DMS114 treated with DMSO at 0.1 percent for 48 hours (cell line): ENCODE measurements at regions not wholly inside any gene's neighbourhood (a gene's known extent, or its start where the extent isn't known, plus 50 kb on each side); places are given as distances from the start of the nearest gene placed in this dataset.
"Not testable (repeated sequence)": the region's sequence is repeated elsewhere in the genome, so short reads cannot be mapped to it uniquely, and the experiment has no call there.

Experiments
- DNase-seq: peaks from one replicate; lab custom pipeline; 2025; ENCODE audit not compliant: unreplicated experiment; lab: John Stamatoyannopoulos, UW

DNA sequence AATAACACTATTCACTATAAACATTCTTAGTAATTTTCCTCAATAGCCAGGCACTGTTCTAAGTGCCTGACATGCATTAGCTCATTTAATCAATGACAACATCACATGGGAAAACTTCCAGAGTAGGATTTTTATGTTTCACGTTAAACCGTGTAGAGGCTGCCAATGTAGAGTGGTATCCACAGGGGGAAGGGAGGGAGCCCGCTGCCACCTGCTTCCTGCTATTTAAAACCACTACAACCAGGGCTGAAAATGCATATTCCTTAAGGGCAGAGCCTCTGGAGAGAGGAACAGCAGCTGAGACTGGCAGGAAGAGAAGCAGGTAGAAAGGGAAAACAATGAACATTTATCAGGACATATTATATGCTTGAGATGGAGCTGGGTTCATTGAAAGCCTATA is 684.3 kb upstream of the AUTS2 start:
- DNase-seq = no peak

DNA sequence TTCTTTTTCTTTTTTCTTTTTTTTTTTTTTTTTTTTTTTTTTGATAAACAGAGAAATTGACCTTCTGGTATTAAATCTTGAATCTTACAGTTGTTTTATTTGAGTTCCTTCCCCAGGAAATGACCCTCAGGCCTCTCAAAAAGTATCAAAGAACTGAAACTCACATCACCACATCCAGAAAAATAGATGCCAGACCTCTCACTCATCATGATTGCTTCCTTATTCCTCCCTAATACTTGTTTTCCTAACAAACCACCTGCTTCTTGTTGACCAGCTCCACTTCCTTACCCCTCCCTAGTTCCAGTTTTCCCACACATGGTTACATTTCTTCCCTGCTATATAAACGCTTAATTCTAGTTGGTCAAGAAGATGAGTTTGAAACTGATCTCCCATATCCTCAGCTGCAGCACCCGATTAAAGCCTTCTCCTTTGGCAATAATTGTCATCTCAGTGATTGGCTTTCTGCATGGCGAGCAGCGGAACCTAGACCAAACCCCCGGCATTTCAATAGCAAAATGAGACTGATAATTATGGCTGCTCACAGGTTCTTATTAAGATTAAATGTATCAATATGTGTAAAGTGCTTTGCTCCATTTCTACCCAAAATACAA is 681.1 kb upstream of the AUTS2 start:
- DNase-seq = no peak

DNA sequence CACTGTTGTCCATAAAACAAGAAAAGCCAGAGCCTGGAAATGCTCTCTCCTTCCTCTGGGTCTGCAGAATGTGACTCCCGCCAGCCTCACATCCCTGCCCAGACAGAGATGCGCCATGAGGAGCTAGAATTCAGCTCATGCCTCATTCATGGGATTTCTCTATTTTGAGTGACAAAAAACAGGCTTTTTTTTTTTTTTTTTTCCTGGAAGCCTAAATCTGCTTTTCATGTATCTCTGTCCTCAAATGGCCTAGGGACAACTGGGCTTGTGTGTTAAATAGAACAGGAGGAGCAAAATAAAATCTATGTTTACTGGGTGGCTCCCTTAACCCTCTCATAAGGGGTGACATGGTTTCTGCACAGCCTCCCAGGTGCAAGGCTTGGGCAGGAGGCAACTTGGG is 679.7 kb upstream of the AUTS2 start:
- no peak for DNase-seq

DNA sequence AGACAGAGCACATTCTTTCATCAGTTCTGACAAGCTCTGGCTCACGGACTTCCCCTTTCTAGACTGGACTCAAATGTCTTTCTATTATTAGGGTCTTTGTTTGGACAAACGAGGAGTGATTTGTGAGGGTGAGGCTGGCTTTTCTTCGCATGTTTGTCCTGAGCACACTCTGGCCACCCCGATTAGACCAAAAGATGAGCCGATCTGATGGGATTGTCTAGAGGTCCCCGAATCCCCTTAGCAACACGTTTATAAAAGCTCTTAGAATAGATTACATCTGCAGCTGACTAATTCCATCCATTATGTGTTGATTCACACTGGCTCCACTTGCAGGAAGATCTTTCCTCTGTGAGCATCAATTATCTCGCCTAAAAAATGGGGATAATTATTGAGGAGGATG is 675.4 kb upstream of the AUTS2 start:
- no peak for DNase-seq

DNA sequence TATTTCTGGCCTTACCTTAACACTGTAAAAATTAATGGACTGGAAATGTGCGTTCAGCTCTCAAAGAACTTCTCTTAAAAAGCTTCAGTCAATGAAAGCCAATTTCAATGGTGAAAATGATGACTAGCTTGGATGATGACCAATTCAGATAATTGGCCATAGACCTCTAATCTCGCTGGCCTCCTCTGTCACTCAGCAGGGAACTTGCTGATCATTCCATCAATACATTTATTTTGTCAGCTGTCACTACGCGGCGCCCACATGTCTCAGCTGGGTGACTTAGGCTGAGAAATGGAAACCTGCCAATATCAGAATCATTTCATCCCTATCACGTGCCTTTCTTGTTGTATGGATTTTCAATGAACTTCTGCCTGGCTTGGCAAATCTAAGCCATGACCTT is 673.0 kb upstream of the AUTS2 start:
- DNase-seq = no peak

DNA sequence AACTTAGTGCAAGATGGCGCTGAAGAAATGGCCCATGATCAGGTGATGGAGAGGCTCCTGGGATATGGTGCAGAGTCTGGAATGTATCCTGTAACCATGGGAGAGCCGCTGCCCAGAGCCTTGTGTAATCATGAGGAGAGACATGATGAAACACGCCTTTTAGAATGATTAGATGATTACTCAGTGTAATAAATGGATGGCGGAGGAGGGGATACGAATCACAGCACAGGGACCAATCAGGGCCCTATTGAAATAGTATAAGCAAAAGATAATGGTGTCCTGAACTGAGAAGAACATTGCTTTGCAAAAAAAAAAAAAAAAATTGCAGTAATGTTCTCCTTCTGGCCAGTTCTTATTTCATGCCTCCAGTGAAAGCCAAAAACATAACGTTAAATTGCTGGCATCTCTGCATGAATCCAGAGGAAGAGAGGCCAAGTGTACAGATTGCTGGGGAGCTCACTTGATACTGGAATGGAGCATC is 668.5 kb upstream of the AUTS2 start:
- no peak for DNase-seq

DNA sequence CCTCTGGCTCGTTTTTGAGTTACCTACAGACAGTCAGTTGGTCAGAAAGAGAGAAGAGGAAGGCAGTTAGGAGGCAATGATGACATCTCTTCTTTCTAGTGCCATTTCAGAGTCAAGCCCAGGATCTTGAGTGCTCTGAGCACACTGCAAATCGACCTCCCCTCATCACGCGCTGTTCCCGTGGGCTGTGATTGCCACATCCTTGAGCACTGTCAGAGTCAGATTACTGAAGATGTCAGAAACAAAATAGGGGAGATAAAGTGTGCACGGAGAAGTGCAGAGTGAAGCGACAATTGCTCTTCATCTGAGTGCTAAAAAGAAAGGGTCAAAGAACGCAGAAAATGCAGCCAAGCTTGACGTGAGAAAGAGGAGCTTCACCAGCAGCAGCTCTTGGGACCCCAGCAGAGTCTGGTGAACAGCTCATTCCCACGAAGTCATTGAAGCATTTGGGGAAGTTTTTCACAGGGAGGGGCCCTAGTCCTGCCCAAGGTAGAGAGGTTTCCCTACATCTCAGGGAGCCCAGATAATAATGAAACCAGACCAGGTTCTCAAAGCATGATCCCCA is 661.7 kb upstream of the AUTS2 start:
- no peak for DNase-seq

DNA sequence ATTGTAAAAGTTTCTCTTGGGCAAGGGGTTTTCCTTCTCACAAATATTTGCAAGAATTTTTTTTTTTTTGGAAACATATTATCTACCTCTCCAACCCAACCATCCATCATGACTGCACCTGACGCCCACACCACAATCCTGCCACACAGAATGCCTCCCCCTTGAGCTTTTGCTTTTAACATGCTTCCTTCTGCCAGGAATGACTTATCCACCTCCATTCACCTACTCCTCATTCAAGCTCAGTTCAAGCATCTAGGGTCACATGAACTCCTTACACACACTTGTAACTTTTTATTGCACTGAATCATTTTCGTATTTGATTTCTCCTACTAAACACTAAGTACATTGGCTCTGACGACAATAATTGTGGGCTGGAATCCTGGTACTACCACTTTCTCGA is 660.1 kb upstream of the AUTS2 start:
- no peak for DNase-seq

DNA sequence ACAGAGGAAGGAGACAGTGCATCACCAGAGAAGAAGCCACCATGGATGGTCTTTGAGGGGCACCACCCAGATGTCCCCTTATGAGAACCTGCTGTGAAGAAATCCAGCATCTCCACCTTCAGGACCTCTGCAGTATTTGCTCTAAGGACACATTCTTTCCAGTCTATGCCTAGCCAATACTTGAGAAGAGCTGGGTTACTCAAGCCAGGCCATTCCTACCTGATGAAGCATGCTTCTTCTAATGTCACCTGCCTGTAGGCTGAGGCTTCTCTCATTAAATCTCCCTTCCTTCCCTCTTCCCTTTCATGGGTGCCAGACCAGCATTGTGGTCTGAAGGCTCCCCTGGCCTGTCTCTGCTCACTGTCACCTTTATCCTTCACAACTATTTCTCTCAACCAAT is 654.5 kb upstream of the AUTS2 start:
- no peak for DNase-seq

DNA sequence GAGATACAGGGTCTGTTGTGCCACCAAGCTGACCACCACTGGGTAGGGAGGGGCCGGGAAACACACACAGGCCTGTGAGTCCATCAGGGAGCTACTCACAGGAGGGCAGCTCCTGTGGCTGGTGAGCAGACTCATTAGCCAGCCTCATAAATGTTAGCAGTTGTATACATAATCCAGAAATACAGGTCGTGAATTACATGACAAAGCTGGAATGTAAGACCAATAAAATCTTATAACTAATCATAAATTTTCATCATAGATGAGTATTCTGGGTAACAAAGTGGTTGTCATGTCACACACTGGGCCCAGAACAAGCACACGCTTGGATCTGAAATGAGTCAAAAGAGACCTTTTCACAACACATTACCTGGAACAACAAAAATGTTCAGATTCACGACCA is 642.6 kb upstream of the AUTS2 start:
- DNase-seq = no peak

DNA sequence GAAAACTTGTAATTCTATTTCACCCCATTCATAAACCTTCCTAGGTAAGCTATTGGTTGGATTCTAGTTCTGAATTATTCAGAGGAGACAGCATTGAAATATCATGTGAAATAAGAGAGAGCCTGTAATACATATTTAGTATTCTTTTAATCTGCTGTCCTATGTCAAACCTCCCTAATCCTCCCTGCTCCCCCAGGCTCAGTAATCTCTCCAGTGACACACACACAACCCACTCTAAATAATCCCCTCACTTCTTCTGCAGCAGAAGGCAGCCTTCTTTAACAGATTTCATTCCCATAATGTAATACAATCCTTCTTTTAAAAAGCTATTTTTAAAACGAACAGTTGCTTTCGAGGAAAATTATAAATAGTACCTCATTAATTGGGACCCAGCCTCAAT is 639.7 kb upstream of the AUTS2 start:
- no peak for DNase-seq

DNA sequence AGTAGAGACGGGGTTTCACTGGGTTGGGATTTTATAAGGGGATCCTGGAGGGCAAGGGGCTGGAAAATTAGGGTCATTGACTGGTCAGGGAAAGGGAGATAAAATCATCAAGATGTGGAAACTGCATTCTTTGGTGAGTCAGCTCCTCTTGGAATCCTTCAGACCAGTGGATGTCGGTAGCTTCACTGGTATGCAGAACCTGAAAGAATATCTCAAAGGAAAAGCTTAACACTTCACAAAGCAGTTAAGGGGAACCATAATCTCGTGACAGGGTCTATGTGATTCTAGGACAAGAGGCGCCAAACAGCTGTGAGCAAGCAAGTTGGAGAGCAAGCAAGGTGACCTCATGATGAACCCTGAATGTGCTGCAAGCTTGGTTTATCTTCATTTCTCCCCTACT is 634.7 kb upstream of the AUTS2 start:
- no peak for DNase-seq

DNA sequence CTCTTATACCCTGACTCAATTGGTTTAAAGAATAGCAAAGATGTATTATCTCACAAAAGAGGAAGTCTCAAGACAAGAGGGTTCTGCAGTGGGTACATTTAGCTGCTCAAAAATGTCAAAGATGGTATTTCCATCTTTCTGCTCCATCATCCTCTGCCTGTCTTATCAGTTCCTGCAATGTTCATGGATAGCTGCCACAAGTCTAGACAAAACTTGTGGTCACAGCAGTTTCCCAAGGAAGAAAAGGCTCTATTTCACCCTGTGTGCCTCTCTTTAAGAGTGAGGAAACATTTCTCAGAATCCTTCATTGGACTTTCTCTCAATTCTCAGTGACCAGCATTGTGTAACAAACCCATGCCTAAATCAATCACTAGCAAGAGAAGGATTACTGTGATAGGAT is 634.2 kb upstream of the AUTS2 start:
- no peak for DNase-seq

DNA sequence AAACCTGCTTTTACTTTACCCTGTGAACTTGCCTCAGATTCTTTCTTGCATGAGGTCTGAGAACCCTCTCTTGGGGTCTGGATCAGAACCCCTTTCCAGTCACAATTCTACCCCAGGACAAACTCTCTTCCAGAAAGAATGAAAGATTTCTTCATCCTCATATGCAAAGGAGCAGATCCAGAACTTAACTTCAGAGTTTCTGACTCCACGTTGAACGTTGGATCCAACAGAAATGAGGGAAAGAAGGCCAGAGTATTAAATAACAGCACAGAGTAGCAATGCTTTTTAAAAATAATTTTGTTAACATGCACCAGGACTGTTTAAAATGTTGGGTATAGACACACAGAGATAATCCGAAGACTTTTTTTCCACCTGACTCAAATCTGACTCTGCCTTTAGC is 632.9 kb upstream of the AUTS2 start:
- DNase-seq = no peak

DNA sequence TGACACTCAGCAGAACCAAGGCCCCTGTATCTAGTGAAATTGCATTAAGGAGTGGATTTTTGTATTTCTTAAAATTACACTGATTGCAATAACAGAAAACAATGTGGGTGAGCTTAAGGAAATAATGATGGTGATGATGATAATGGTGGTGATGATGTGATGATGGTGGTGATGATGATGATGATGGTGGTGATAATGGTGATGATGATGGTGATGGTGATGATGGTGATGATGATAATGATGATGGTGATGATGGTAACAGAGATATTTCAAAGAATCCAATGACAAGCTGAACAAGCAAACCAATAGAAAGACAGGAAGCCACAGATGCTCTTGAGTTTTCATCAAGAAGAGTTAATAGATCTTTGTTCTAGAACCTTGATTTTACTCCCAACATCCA is 630.7 kb upstream of the AUTS2 start:
- no peak for DNase-seq

DNA sequence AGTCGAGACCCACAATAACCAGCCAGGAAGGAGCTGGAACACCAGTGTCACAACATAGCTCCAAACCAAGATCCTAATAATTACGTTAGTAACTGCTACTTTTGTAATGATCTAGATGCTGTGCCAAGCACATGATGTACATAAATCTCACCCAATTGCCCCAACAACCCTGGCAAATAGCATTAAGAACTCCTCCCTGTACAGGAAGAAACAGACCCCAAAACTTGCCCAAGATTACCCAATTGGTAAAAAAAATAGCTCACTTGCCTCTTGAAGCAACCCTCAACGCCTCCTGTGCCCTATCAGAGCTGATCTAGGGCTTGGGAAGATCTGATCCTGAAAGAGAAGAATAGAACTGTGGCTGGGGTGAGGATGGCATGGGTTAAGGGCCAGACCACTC is 628.7 kb upstream of the AUTS2 start:
- DNase-seq = no peak

DNA sequence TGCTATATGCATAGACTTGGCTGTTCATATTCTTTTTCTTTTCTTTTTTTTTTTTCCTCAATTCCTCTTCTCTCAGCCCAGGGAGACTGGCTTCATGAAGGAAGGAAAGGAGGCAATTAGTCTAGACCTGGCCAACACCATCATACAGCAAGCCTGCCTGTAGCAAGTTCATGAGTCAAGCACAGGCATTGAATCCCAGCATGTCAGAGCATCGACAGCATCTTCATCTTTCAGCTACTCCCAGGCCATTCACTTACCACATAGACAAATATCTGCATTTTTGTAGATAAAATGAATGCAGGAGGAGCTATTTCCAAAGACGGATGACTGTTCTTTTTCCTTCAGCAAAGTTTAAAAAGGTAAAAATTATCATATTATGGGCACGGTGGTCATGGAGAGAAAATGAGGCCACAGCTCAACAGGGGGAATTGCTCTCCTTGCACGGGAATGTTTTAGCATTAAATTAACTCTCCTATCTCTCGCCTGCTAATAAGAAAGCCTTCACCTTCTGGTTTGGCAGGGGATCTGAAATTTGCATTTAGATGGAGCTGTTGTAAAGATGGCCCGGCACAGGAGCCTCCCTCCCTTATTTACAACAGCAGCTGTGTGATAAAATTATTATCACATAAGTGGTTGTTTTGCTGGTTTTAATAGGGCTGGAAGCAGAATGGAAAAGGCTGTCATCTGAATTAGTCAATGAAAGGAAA is 626.5 kb upstream of the AUTS2 start:
- DNase-seq = no peak

DNA sequence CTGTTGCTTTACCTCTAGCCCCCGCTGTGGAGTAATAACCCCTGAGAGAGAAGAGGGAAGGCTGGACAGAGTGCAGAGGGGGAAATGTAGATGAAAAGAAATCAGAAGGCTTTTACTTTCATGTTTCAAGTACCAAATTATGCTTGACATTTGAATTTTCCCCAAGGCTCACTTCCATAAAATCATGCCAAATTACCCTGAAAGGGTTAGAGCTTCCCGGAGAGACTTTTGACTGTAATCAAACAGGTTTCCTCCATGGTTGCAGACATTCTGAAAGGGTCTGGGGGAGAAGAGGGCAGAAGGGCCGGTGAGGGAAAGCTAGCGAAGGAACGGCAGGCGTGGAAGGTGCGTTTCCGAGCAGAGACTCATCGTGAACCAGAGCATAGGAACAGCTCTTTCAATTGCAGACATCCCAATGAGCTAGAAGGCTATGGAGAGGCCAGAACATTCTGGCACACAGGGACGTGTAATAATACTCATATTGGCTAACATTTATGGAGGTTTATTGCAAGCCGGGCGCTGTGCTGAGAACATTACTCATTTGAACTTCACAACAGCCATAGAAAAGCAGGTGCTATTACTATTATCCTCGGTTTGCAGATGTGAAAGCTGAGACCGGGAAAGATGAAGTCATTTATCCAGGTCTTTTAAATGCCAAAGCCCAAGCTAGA is 620.8 kb upstream of the AUTS2 start:
- no peak for DNase-seq

DNA sequence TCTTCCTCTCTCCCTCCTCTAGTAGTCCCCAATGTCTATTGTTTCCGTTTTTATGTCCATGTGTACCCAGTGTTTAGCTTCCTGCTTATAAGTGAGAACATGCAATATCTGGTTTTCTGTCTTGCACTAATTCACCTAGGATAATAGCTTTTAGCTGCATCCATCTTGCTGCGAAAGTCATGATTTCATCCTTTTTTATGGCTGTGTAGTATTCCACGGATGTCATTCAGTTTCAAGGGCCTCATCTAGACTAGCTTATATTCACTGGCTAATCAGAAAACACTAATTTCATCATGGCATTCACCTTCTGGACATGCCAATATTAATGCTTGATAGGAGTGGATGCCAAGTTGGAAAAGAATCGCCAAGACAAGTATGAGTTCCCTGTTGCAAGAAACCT is 619.6 kb upstream of the AUTS2 start:
- DNase-seq = no peak

DNA sequence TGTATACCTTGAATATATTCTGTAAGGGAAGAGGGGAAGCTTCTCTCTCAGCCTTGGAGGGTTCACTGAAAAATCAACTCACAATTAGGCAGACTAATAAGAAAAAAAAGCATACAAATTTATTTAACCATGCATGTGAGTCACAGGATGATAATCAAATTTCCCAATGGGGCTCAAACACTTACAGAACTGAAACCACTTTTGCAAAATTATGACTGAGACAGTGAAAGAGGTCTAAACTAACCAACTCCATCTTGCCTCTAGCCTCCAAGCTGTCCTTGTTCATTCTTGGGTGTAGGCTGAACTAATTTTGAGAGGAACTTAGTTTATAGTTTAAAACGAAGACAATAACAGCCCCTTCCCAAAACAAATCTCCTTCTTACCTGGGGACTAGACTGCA is 618.3 kb upstream of the AUTS2 start:
- DNase-seq = no peak

DNA sequence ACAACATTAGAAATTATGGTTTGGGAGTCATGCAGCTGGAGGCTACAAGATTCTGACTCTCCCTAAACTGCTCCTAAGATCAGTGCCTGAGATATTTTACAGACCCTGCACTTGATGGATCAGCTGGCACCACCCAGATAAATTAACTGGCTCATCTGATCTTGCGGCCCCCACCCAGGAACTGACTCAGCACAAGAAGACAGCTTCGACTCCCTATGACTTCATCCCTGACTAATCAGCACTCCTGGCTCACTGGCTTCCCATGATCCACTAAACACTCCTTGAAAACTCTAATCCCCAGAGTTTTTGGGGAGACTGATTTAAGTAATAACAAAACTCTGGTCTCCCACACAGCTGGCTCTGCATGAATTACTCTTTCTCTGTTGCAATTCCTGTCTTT is 617.8 kb upstream of the AUTS2 start:
- not testable (repeated sequence) for DNase-seq

DNA sequence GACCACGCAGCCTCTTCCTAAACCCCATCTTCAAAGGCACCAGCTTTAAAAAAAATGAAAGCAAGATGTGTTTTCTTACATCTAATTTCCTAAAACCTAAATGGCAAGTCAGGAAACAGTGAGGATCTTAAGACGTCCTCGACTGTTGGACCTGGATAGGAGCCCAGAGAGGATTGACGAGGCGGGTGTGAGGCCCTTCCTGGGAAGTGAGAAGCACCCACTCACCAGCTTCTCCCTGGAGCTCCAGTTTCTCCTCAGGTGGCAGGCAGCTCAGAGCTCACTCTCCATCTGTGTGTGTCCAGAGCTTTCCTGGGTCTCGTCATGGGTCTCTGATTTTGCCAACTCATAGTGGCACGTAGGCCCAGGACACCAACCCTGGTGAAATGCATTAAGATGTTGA is 614.0 kb upstream of the AUTS2 start:
- no peak for DNase-seq
